Neural cell (in vitro differentiated cells): ENCODE measurements at regions not wholly inside any gene's neighbourhood (a gene's known extent, or its start where the extent isn't known, plus 50 kb on each side); places are given as distances from the start of the nearest gene placed in this dataset.

Source experiments
- CTCF ChIP-seq: fragments of 450-650 bp; IDR thresholded peaks from 2 replicates; pipeline ENCODE4 v1.5.1; 2014; ENCODE audit warnings: antibody characterized with exemption, mild to moderate bottlenecking, moderate library complexity; ENCODE audit not compliant: poor library complexity, severe bottlenecking
- EZH2 ChIP-seq: fragments of 200-600, 300-800 bp; shearing (Covaris generic), sonication (generic); IDR thresholded peaks from 2 replicates; pipeline ENCODE4 v1.6.1; 2014; ENCODE audit warnings: antibody characterized with exemption, low read length, borderline replicate concordance, mild to moderate bottlenecking; ENCODE audit not compliant: insufficient read depth, poor library complexity, severe bottlenecking
- POLR2AphosphoS5 ChIP-seq: IDR thresholded peaks from 2 replicates; pipeline ENCODE4 v1.6.1; 2012
- TAF1 ChIP-seq: IDR thresholded peaks from 2 replicates; pipeline ENCODE4 v1.6.1; 2012; ENCODE audit warnings: low read depth

DNA sequence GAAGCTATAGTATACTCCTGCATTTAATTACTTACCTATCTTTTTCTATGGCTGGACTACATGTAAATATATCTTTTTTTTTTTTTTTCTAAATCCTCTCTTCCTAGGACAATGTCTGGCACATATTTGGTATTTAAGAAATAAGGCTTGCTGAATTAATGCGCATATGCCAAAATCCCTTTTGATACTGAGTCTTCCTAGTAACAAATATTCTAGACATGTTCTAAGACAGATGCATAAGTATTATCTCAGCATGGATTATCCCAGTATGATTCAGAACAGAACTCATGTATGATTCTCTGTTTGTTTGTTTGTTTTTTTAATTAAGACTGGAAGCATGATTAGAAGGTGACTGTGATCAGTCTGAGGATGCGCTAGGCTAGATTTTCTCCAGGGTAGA lies 249.8 kb upstream of the ZNF717 start:
- no peak for TF ChIP-seq CTCF
- no peak for TF ChIP-seq EZH2
- TF ChIP-seq TAF1: no peak
- no peak for TF ChIP-seq POLR2AphosphoS5
